ENCODE measurements at regions not wholly inside any gene's neighbourhood (a gene's known extent, or its start where the extent isn't known, plus 50 kb on each side); places are given as distances from the start of the nearest gene placed in this dataset.

DNA sequence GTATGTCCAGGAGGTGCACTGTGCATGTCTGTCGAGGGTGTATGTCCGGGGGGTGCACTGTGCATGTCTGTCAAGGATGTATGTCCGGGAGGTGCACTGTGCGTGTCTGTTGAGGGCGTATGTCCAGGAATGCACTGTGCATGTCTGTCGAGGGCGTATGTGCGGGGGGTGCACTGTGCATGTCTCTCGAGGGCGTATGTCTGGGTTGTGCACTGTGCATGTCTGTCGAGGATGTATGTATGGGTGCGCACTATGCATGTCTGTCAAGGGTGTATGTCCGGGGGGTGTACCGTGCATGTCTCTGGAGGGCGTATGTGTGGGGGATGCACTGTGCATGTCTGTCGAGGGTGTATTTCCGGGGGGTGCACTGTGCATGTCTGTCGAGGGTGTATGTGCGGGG lies 249.3 kb upstream of the MYT1L start:
- Histone ChIP-seq H2AFZ (ENCODE audit: low read length) (no peak overlapping the region), H3K27ac (ENCODE audit: low read depth, low read length) (no peak overlapping the region), H4K5ac (ENCODE audit: insufficient read length, low read depth, low read length) (no peak overlapping the region), H2BK12ac (ENCODE audit: low read depth, low read length) (no peak overlapping the region), H3K36me3 (ENCODE audit: control insufficient read depth in 2 of 4, insufficient read depth in 4 of 4, low read length in 3 of 4) (no peaks in the 10 kb centered on the region), H2BK20ac (ENCODE audit: low read length) (no peak overlapping the region), H3K9ac (replicated peaks in 1 of 4; ENCODE audit: extremely low read depth in 1 of 4, low read depth in 3 of 4, low read length in 3 of 4) (no peak overlapping the region), H2BK5ac (ENCODE audit: low read depth, low read length) (no peak overlapping the region), H3K18ac (ENCODE audit: extremely low read depth, low read length) (no peak overlapping the region), H2AK5ac (ENCODE audit: low read depth, low read length) (no peak overlapping the region), H2BK120ac (replicated peaks; ENCODE audit: low read depth, low read length) (no peak overlapping the region), H3K23ac (ENCODE audit: insufficient read length) (no peak overlapping the region), H3K14ac (ENCODE audit: insufficient read length) (no peak overlapping the region), H4K8ac (ENCODE audit: extremely low read depth, insufficient read depth, low read length) (no peak overlapping the region), H3K4me2 (ENCODE audit: insufficient read depth in 1 of 2, low read depth in 2 of 2, low read length in 2 of 2) (no peak overlapping the region), H4K91ac (replicated peaks; ENCODE audit: insufficient read length, low read length) (no peak overlapping the region), H3K4me3 (ENCODE audit: extremely low read depth in 1 of 4, insufficient read depth in 2 of 4, low read depth in 3 of 4, low read length in 4 of 4) (no peak overlapping the region), H4K20me1 (replicated peaks in 1 of 2; ENCODE audit: control insufficient read depth in 1 of 2, insufficient read depth in 2 of 2, low read length in 2 of 2) (no peaks in the 10 kb centered on the region), H3K4ac (replicated peaks; ENCODE audit: insufficient read length, low read depth, low read length) (no peak overlapping the region), H3K79me1 (ENCODE audit: low read depth, low read length) (no peaks in the 10 kb centered on the region), H3K4me1 (replicated peaks in 1 of 4; ENCODE audit: control insufficient read depth in 3 of 4, insufficient read depth in 4 of 4, low read length in 3 of 4) (no peaks in the 10 kb centered on the region; a peak in 1 of 7 replicates), H3K27me3 (replicated peaks in 1 of 4; ENCODE audit: control insufficient read depth in 3 of 4, extremely low read depth in 1 of 4, insufficient read depth in 3 of 4, low read length in 3 of 4) (no peaks in the 10 kb centered on the region), H3K9me3 (ENCODE audit: insufficient read depth in 2 of 2, low read depth in 1 of 2, low read length in 1 of 2) (no peaks in the 10 kb centered on the region), H2BK15ac (ENCODE audit: low read length) (no peak overlapping the region), H3K79me2 (ENCODE audit: control insufficient read depth in 1 of 2, insufficient read depth in 2 of 2, low read length in 2 of 2) (no peaks in the 10 kb centered on the region), H3K23me2 (ENCODE audit: low read depth, low read length) (no peaks in the 10 kb centered on the region), H3K56ac (replicated peaks; ENCODE audit: insufficient read length, low read depth, low read length) (no peak overlapping the region)
- ChIA-PET CTCF (ENCODE audit: partially characterized antibody) (no interaction called here), POLR2A (ENCODE audit: partially characterized antibody) (no interaction called here)
- 85% methylated on average over 17 of the region's 19 CpGs; no CpG with 5 or more reads in 1 of the 2 experiments for WGBS, 2 experiments (ENCODE audit: extremely low coverage in 1 of 2, insufficient coverage in 1 of 2, insufficient read length in 1 of 2, insufficient replicate concordance in 2 of 2, low coverage in 1 of 2, low lambda C conversion rate in 2 of 2, missing lambda C conversion rate in 1 of 2)
- DNase-seq (ENCODE audit: low read depth in 1 of 2, low spot score in 2 of 2): no peak
- FAIRE-seq: no peak
- TF ChIP-seq RNF2 (IDR thresholded peaks at IDR 0.05; ENCODE audit: borderline replicate concordance, low read depth, low read length, missing control alignments, poor library complexity, severe bottlenecking): no peak
- no peak for TF ChIP-seq ZNF274 (IDR thresholded peaks at IDR 0.05; ENCODE audit: borderline replicate concordance, extremely low read depth, low read length)
- TF ChIP-seq TEAD4 (IDR thresholded peaks at IDR 0.05; ENCODE audit: low read depth, low read length): no peak
- TF ChIP-seq EP300 (IDR thresholded peaks at IDR 0.05; ENCODE audit: borderline replicate concordance in 1 of 2, low read depth in 2 of 2, low read length in 2 of 2): no peak
- TF ChIP-seq, protein P1, sequence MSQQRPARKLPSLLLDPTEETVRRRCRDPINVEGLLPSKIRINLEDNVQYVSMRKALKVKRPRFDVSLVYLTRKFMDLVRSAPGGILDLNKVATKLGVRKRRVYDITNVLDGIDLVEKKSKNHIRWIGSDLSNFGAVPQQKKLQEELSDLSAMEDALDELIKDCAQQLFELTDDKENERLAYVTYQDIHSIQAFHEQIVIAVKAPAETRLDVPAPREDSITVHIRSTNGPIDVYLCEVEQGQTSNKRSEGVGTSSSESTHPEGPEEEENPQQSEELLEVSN (IDR thresholded peaks at IDR 0.05): no peak
- no peak for TF ChIP-seq POU5F1 (IDR thresholded peaks at IDR 0.05; ENCODE audit: low read depth, low read length)
- no peak for TF ChIP-seq KDM1A (IDR thresholded peaks at IDR 0.05; ENCODE audit: borderline replicate concordance, low read length)
- TF ChIP-seq JUN (IDR thresholded peaks at IDR 0.05; ENCODE audit: low read depth, low read length): no peak
- TF ChIP-seq CHD1 (IDR thresholded peaks at IDR 0.05; ENCODE audit: low read depth, low read length): no peak
- TF ChIP-seq GTF2F1 (IDR thresholded peaks at IDR 0.05; ENCODE audit: borderline replicate concordance, low read depth, low read length): no peak
- no peak for TF ChIP-seq BCL11A (IDR thresholded peaks at IDR 0.05; ENCODE audit: low read depth in 2 of 2, low read length in 2 of 2)
- no peak for TF ChIP-seq HDAC6 (IDR thresholded peaks at IDR 0.05; ENCODE audit: low read depth, low read length)
- no peak for TF ChIP-seq YY1 (IDR thresholded peaks at IDR 0.05; ENCODE audit: low read depth, low read length)
- no peak for TF ChIP-seq CTBP2 (IDR thresholded peaks at IDR 0.05; ENCODE audit: borderline replicate concordance, insufficient read depth, insufficient read length, low read length)

Measured in H1 (cell line).